Hepatocyte (in vitro differentiated cells): ENCODE measurements at regions not wholly inside any gene's neighbourhood (a gene's known extent, or its start where the extent isn't known, plus 50 kb on each side); places are given as distances from the start of the nearest gene placed in this dataset.

Experiments
- EZH2 ChIP-seq: fragments of 200-600 bp; sonication (generic); IDR thresholded peaks from 2 replicates; pipeline ENCODE4 v1.6.1; 2016; ENCODE audit warnings: antibody characterized with exemption, mild to moderate bottlenecking, borderline replicate concordance
- TF ChIP-seq, protein P1 (sequence below): fragments of 200-600 bp; sonication (generic); IDR thresholded peaks from 2 replicates; pipeline ENCODE4 v1.5.1; 2016; ENCODE audit warnings: antibody characterized with exemption, mild to moderate bottlenecking; ENCODE audit not compliant: poor library complexity

DNA sequence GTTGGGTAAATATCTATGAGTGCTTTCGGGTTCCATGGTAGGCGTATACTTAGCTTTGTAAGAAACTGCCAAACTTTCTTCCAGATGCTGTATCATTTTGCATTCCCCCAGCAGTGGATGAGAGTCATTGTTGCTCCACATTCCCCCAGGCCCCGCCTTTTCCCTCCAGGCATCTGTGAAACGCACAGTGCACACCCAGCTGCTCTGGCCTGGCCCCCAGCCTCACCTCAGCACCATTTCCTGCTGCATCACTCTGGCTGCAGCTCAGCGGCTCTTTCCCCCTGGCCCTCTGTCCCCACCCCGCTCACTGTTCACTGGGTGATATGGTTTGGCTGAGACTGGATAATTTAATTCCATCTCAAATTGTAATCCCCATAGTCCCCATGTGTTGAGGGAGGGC is 76.6 kb upstream of the SPTLC1 start:
- TF ChIP-seq, protein P1, sequence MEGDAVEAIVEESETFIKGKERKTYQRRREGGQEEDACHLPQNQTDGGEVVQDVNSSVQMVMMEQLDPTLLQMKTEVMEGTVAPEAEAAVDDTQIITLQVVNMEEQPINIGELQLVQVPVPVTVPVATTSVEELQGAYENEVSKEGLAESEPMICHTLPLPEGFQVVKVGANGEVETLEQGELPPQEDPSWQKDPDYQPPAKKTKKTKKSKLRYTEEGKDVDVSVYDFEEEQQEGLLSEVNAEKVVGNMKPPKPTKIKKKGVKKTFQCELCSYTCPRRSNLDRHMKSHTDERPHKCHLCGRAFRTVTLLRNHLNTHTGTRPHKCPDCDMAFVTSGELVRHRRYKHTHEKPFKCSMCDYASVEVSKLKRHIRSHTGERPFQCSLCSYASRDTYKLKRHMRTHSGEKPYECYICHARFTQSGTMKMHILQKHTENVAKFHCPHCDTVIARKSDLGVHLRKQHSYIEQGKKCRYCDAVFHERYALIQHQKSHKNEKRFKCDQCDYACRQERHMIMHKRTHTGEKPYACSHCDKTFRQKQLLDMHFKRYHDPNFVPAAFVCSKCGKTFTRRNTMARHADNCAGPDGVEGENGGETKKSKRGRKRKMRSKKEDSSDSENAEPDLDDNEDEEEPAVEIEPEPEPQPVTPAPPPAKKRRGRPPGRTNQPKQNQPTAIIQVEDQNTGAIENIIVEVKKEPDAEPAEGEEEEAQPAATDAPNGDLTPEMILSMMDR, result no peak
- TF ChIP-seq EZH2, result no peak
